HG02642 (cell line): ENCODE measurements at regions not wholly inside any gene's neighbourhood (a gene's known extent, or its start where the extent isn't known, plus 50 kb on each side); places are given as distances from the start of the nearest gene placed in this dataset.
A peak's percentile ranks its signal among the peaks of the same experiment; 100 is the strongest.
"Not testable (repeated sequence)": the region's sequence is repeated elsewhere in the genome, so short reads cannot be mapped to it uniquely, and the experiment has no call there.

Experiments
- ATAC-seq: cut with Tn5 transposase; IDR thresholded peaks from one replicate; pipeline ENCODE4 v1.9.1; 2021; ENCODE audit warnings: mild to moderate bottlenecking; ENCODE audit not compliant: unreplicated experiment, poor library complexity

DNA sequence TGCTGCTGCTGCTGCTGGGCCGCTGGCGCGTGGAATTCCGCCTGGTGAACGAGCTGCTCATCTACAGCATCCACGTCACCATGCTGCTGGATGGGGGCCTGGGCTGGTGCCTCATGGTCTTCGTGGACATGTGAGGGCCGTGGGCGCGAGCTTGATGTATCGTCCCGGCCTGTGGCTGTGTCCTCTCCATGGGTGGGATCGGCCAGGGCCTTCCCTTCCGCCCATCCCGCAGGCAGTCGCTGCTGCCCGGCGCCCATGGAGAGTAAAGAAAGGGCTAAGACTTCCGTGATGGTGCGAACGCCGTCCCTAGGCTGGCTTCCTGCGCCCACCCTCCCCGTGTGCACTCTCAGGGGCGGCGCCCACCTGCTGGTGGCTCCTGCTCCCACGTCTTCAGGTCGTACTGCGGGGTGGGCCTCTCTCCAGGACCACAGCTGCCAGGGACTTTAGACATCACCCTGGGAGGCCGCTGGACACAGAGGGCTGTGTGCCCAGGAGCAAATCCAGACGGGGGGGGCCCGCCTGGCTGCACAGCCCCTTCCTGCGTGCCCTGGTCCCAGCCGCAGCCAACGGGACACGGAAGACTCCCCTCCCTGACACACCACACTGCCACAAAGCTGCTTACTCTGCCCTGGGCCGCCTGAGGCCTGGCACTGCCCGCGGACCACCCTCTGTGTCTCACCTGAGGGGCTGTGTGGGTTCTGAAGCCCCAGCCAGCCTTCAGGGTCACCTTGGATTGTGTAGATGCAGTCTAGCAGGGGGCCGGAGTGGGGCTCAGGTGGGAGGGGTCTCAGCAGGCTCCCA is 167.5 kb downstream of the SEPTIN7 start:
- ATAC-seq = no peak

DNA sequence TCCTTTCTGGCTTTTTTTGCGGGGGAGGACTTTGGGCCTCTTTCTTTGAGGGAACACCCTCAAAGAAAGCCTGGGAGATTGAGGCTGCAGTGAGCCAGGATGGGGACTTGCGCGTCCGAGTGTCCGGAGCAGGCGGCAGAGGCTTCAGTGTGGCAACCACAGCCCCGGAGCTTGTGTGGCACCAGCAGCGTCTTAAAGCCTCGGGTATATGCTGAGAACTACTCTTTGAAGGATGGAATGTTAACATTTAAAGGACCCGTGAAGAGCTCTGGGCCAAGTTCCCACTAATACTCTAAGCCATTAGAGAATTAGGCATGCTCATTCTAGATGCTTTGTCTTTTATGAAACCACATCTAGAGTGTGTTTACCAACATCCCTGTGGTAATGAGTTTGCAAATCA is 168.2 kb downstream of the SEPTIN7 start:
- no peak for ATAC-seq

DNA sequence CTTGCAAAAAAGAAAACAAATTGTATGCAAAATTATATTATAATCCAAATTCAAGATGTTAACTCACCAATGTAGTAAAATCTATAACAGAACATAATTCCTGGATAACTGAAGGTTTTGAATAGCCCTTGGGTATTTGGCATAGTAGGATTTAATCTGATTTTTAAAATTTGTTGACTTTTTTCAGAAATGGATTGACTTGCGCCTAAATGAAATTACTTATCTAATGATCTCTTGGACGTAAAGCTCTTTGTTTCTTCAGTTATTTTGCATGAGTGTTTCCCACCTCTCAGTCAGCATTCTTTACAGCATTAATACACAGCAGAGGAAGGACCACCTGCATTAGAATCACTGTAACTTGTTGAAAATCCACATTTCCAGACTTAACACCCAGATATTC is 169.6 kb downstream of the SEPTIN7 start:
- no peak for ATAC-seq

DNA sequence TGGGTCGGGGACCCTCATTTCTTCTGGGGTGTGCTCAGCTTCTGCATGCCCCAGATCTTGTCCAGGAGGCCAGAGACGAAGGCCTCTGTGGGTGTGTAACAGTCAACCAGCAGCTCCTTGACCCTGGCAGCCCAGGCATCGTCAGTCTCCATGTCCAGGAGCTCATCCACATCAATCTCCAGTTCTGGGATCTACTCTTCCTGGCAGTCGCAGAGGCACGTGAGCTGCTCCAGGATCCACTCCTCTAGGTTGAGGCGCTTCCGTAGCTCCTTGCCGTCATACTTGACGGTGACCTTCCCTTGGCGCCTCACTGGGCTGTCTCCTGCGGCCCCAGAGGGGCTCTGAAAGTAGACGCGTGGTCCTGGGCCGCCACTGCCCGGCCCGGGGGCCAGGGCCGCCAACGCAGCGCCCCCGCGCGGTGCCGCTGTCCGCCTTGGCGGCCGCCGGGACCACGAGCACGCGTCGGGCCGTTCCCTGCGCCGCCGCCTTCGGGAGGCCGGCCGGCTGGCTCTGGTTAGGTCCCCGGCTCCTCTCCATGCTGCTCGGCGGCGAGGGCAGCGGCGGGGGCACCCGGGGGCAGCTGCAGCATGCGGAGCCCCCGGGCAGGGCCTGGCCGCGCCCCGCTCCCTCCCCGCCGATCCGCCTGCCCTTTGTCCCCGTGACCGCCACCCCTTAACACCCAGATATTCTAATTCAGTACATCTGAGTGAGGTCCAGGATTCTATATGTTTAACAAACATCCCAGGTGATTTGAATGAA is 170.5 kb downstream of the SEPTIN7 start:
- ATAC-seq = no peak

DNA sequence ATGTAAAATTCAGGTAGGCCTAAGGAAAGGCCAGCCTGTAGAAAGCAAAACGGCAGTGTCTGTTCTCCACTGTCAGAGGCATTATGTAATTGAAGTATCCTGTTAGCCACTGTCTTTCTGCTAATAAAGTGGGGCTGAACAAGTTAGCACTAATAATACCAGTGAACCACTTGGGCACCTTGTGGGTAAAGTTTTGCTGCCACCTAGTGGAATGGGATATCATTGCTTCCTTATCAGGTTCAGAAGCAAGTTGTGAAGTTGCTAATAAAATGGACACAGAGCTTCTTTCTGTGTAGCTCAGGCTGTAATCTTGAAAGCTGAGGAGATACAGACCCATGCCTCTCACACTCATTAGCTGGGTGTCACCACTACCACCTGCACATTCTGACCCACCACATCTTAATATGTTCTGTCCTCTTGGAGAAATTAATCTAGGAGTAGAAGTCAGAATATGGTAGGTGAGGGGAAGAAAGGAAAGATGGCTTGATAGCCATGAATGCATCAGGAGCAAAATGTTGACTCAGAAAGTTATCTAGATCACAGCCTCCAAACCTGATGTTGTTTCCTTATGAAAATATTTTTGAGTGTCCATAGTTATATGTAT is 175.1 kb downstream of the SEPTIN7 start:
- no peak for ATAC-seq

DNA sequence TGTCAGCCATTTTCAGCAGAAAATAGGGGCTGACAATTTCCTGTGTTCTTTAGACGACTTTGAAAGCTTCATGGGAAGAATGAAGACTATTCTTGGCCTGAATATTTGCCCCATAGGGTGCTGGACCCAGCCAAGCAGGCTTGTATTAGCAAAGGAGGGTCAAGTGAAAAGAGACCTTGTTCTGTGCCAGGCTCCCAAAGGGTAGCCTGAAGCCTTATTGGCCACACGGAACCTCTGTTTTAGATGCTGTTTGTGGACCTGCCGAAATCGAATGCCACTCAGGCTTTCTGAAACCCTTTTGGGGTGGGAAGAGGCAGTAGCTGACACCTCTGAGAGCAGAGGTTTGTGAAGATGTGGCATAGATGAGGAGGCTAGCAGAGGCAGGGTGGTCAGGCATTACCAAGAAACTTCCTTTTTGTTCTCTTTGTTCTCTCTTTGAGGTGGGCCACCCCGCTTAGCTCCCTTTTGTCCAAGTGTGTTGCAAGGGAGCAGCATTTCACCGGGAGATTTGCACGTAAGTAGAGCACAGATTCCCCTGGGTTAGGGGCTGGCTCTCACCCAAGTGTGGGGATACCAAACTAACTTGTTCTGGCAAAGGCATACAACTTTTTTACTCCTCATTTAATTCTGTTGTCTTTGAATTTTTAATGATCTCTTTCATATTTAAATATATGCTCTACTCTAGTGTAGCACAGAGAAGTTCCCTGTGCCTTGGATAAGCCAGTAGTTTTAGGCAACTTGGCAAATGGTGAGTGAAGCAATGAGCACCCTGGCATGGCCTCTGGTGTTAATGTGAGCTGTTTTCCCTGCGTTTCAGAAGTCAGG is 174.0 kb upstream of the EEPD1 start:
- ATAC-seq = not testable (repeated sequence)

DNA sequence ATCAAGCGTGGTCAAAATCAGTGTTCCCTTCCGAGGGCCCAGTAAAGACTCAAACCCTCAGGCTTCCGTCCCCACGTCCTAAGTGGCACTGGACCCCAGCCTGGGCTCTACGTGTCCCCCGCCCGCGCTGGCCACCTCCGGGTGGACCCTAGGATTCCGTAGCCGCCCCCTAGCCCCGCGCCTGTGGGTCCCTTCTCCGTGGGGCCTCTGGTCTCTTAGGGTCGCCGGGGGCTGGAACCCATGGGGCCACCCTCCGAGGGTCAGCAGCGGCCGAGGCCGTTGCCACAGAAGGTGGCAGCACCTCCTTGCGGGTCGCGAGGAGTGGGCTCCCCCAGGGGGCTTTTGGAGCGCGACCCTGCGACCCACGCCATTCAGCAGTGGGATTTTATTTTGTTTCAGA is 170.5 kb upstream of the EEPD1 start:
- ATAC-seq = no peak

DNA sequence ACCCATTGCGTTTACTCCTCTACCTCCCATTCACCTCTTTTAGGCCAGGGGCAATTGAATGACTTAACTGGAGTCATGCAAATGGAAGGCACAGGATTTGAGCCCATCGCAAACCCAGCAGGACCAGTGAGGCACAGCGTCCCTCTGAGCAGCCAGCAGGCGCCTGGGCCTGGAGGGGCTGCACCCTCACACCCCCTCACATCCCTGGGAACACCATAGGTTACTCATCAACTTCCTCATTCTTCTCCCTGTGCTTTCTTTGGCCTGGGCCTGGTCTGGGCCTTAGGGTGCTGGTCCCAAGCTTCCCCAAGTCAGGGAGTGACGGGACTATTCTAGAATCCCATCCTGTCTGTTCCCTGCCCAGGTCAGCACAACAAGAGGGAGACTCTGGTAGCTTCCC is 169.4 kb upstream of the EEPD1 start:
- no peak for ATAC-seq

DNA sequence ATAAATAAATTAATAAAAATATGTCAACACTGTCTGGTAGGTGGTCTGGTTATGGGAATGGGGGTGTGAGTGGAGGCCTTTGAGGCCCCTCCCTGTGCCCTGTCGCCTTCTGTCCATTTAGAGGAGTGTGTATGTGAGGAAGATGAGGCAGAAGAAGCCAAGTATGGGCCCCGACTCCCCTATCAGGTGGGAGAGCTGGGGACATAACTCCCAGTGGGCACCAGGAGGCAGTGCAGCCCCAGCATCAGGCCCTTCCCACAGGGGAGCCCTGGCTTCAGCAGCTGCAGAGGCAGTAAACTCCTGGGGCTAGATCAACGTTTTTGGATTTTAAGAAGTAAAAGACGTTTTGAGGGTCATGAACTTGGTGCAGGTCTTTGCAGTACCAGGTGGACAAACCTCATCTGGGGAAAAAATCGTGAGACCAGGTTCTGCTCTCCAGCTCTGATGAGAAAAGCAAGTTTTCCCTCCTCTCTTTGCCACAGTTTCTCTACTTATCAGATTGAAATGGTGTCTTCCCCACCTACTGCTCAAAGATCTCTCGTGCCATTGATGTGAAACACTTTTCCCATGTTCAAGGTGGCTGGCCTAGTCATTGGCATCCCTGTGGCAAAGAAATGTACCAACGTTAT is 167.8 kb upstream of the EEPD1 start:
- peak; percentile 94 for ATAC-seq

DNA sequence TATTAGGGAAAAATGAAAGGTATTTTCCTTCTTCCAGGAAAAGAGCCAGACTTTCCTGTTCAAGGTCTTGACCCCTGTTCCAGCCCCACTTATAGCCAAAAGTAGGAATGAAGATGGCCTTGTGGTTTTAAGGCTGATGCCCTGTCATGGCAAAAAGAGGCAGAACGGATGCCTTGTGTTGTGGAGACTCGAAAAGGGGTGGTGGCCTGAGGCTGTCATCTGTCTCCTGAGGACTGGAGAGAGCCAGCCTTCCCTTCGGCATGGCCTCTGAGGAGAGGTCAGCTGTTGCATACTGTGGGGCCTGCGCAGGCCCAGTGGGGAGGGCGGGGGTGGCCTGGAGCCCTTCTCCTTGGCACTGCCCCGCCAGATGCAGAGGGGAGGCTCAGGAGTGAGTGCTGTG is 166.0 kb upstream of the EEPD1 start:
- no peak for ATAC-seq

DNA sequence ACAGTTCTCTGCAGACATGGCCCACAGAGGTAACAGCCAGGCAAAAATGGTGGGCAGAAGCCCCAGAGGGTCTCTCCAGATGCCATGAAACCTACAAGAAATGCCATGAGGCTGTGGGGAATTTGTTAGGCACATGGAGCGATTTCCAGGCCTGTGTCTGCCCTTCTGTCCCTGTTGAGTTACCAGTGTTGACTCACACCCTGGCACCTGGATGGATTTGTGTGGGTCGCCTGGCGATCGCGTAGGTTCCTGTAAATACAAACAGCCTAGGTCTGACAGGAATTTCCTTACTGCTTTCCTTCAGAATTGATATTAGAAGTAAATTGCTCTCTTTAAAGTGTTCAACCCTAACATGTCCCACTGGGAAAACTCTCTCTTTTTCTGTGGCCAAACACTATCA is 164.9 kb upstream of the EEPD1 start:
- no peak for ATAC-seq

DNA sequence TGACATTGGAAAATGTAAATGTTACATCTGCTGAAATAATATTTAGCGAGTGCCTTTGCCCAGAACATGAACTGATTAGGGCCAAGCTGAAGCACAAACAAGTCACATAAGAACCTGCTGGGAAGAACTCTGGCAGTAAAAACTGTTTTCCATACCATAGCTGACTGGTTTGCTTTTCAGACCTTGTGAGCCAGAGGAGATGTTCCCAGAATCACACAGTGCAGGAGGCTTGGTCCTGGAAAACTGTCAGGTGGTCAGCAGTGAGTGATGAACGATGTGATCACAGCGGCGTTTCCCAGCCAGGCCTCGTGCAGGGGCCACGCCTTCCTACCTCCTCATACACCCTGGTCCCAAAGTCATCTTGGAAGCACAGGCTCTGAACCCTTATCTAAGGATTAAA is 164.2 kb upstream of the EEPD1 start:
- no peak for ATAC-seq

DNA sequence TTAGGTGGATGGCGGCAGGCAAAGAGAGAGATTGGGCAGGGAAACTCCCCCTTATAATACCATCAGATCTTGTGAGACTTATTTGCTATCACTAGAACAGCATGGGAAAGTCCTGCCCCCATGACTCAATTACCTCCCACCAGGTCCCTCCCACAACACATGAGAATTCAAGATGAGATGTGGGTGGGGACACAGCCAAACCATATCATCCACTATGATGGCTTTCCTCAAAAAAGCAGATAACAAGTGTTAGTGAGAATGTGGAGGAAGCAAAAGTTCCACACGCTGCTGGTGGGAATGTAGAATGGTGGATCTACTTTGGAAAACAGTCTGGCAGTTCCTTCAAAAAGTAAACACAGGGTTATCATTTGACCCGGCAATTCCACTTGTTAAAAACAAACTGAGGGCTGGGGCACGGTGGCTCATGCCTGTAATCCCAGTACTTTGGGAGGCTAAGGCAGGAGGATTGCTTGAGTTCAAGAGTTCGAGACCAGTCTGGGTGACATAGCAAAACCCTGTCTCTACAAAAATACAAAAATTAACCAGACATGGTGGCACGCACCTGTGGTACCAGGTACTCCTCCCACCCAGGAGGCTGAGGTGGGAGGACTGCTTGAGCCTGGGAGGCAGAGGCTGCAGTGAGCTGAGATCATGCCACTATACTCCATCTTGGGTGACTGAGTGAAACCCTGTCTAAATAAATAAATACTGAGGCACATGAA is 161.4 kb upstream of the EEPD1 start:
- ATAC-seq = no peak

DNA sequence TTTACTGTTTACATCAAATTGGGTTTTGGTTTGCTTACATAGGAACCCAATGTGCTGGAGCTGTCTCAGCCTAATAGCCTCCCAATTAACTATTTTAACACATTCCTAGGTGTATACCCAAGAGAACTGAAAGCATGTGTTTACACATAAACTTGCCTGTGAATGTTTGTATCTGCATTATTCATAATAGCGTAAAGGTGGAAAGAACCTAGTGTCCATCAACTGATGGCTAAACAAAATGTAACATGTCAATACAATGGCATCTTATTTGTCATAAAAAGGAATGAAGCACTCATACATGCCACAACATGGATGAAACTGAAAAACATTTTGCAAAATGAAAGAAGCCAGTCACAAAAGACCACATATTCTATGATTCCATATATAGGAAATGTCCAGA is 160.6 kb upstream of the EEPD1 start:
- no peak for ATAC-seq

DNA sequence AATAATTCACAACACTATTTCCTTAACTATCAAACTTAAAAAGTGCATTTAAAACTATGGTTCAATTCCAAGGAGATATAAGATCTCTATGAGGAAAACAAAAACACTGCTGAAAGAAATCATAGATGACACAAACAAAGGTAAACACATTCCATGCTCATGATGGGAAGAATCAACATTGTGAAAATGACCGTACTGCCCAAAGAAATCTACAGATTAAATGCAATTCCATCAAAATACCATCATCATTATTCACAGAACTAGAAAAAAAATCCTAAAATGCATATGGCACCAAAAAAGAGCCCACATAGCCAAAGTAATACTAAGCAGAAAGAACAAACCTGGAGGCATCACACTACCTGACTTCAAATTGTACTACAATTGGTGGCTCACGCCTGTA is 159.9 kb upstream of the EEPD1 start:
- no peak for ATAC-seq

DNA sequence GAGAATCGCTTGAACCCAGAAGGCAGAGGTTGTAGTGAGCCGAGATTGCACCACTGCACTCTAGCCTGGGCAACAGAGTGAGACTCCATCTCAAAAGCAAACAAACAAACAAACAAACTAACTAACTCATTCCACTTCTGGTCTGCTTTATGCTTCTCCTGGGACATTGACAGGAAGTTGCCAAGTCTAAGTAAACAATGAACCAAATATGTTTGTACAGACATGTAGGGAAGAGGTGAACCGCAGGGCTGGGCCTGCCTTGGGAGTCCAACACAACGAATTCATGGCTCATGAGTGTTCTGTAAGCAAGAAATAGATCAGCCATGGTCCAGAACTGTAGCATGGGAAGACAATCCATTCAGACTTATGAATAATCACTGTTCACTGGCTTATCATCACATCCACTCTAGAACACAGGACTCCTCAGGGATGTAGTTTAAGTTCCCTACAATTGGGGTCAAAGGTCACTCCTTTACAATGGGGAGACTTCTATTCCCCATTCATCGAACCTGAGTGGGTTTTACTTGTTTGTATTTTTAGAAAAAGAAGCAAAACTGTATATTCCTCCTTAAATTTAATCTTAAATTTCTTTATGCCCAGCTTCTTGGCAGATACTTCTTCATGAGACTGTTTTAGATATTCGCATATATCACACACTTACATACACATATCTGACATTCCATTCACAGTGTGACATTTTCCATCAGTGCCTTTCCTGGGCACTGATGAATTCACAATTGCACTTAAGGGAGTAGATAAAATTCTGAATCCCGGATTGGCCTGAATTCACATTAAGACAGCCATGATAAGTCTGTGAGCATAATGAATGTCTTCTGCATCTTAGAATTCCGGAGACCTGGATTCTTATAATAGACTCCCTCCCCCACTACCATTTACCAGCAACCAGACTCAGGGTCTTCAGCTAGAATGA is 159.1 kb upstream of the EEPD1 start:
- ATAC-seq = no peak

DNA sequence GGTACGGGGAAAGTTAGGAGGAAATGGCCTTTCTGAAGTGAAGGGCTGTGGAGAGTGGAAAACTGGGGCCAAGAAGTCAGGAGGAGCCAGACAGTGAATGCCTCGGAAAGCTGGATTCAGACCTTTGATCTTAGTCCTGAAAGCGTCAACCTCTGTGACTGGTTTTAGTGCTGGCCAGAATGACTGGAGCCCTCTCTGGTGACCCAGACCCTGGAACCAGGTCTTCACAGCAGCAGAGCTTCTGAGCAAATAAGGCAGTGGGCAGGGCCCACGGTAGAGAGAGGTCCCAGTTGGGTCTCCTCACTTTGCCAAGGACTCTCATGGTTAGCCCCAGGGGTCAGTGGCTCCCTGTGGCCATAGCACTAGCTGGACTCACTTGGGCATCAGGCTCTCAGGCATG is 157.7 kb upstream of the EEPD1 start:
- ATAC-seq = no peak

DNA sequence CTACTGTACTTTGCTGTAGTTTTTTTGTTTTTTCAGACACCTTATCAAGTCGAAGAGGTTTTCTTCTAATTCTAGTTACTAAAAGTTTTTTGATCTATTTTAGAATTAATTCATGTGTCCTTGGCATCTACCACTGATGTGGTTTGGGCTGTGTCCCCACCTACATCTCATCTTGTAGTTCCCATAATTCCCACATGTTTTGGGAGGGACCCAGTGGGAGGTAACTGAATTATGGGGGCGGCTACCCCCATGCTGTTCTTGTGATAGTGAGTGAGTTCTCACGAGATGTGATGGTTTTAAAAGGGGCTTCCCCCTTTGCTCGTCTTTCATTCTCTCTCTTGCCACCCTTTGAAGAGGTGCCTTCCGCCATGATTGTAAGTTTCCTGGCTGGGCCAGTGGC is 154.6 kb upstream of the EEPD1 start:
- no peak for ATAC-seq

DNA sequence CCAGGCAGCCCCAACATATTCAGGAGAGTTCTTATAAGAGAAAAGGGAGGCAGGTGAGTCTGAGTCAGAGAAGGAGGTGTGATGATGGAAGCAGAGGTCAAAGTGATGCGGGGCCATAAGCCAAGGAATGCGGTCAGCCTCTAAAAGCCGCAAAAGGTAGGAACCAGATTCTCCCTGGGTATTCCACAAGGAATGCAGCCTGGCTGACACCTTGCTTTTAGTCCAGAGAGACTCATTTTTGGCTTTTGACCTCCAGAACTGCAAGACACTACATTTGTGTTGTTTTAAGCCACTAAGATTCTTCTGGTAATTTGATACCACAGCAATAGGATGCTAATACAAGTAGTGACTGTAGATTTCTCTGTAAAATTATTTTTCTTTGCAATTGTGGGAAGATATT is 151.5 kb upstream of the EEPD1 start:
- ATAC-seq = no peak
